ENCODE measurements at regions not wholly inside any gene's neighbourhood (a gene's known extent, or its start where the extent isn't known, plus 50 kb on each side); places are given as distances from the start of the nearest gene placed in this dataset.

DNA sequence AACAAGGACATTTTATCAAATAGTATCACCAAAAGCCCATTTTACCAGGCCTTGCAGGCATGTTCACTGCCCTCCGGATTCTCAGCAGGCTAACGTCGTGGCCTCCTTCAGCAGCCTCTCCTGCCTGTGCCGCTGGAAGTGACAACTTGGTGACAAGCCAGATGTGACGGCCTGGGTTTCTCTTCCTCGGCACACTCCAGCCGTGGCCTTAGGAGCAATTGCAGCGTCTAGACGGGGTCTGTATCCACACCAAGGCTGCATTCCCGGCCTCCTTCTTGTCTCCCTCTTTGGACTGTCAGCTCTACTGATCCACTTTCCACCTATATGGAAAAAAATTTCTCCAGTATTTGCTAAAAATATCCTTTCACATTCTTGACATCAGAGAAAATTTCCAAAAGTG lies 145.3 kb upstream of the MGMT start:
- Histone ChIP-seq H3K4me1 (ENCODE audit: insufficient read depth, low read length, severe bottlenecking) (no peaks in the 10 kb centered on the region), H3K27me3 (ENCODE audit: insufficient read depth, low read length) (no peaks in the 10 kb centered on the region), H4K20me1 (ENCODE audit: insufficient read depth, low read length) (no peaks in the 10 kb centered on the region), H3K9ac (ENCODE audit: low read length) (no peak overlapping the region), H3F3A (ENCODE audit: insufficient read depth, low read length) (no peaks in the 10 kb centered on the region), H3K36me3 (ENCODE audit: insufficient read depth, low read length) (no peaks in the 10 kb centered on the region), H3K9me2 (ENCODE audit: low read depth, low read length) (no peaks in the 10 kb centered on the region), H3K4me2 (ENCODE audit: low read length) (no peak overlapping the region), H3K9me3 (ENCODE audit: low read length) (0 out of 2 replicates have a peak, but pooled peaks cover 4% of the 10 kb centered on the region), H3K4me3 (ENCODE audit: low read depth, low read length, poor library complexity, severe bottlenecking) (no peak overlapping the region), H3K27ac (ENCODE audit: low read depth, low read length, poor library complexity, severe bottlenecking) (no peak overlapping the region), H3K79me2 (ENCODE audit: insufficient read depth, low read length) (no peaks in the 10 kb centered on the region), H2AFZ (ENCODE audit: low read length) (no peak overlapping the region)
- TF ChIP-seq, protein P1, sequence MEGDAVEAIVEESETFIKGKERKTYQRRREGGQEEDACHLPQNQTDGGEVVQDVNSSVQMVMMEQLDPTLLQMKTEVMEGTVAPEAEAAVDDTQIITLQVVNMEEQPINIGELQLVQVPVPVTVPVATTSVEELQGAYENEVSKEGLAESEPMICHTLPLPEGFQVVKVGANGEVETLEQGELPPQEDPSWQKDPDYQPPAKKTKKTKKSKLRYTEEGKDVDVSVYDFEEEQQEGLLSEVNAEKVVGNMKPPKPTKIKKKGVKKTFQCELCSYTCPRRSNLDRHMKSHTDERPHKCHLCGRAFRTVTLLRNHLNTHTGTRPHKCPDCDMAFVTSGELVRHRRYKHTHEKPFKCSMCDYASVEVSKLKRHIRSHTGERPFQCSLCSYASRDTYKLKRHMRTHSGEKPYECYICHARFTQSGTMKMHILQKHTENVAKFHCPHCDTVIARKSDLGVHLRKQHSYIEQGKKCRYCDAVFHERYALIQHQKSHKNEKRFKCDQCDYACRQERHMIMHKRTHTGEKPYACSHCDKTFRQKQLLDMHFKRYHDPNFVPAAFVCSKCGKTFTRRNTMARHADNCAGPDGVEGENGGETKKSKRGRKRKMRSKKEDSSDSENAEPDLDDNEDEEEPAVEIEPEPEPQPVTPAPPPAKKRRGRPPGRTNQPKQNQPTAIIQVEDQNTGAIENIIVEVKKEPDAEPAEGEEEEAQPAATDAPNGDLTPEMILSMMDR (IDR thresholded peaks at IDR 0.05; ENCODE audit: low read length) = no peak
- TF ChIP-seq EZH2 (IDR thresholded peaks at IDR 0.05; ENCODE audit: borderline replicate concordance, low read length) = no peak

DNA sequence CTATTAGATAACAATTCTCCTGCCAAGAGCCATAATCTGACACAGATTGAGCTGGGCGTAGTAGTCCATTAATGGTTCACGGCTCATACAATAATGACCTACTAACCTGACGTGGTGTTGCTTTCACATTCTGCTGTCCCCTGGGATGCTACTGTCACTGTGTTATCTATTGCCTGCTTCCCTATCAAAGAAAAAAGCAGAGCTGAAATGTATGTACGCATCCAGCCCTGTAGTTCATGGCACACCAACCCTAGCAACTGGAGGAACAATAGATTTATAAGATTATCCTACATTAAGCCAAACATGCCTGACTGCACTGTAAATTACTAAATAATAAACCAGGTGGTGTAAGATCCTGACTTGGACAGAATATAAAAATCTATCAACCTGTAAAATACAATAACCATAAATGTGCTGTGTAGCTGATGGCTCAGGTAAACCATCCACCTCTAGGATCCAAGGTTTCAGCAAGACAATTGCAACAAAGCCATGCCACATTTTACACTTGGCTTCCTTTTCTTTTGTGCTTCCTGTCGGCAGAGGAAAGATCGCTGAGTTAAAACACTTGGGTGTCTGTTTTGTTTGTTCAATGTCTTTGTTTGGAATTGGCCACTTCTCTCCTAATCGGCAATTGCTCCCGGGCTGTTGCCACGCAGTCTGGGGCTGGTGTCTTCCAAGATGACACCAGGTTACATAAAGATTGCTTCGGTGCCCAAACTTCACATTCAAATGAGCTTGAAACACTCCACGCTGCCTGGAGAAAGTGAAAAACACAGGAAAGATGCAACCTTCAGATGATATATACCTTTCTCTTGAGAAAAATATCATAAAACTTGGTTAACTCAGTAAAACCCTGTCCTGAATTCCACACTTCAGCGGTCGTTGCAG lies 143.9 kb upstream of the MGMT start:
- Histone ChIP-seq H3K4me3 (ENCODE audit: low read depth, low read length, poor library complexity, severe bottlenecking) (no peak overlapping the region), H3K27me3 (ENCODE audit: insufficient read depth, low read length) (no peaks in the 10 kb centered on the region), H3K4me2 (ENCODE audit: low read length) (no peak overlapping the region), H3K79me2 (ENCODE audit: insufficient read depth, low read length) (no peaks in the 10 kb centered on the region), H3K9me2 (ENCODE audit: low read depth, low read length) (no peaks in the 10 kb centered on the region), H2AFZ (ENCODE audit: low read length) (no peak overlapping the region), H3K4me1 (ENCODE audit: insufficient read depth, low read length, severe bottlenecking) (no peaks in the 10 kb centered on the region), H3K27ac (ENCODE audit: low read depth, low read length, poor library complexity, severe bottlenecking) (no peak overlapping the region), H4K20me1 (ENCODE audit: insufficient read depth, low read length) (no peaks in the 10 kb centered on the region), H3K9ac (ENCODE audit: low read length) (no peak overlapping the region), H3K9me3 (ENCODE audit: low read length) (0 out of 2 replicates have a peak, but pooled peaks cover 4% of the 10 kb centered on the region), H3F3A (ENCODE audit: insufficient read depth, low read length) (no peaks in the 10 kb centered on the region), H3K36me3 (ENCODE audit: insufficient read depth, low read length) (no peaks in the 10 kb centered on the region)
- no peak for TF ChIP-seq EZH2 (IDR thresholded peaks at IDR 0.05; ENCODE audit: borderline replicate concordance, low read length)
- TF ChIP-seq, protein P1 (IDR thresholded peaks at IDR 0.05; ENCODE audit: low read length) = no peak

DNA sequence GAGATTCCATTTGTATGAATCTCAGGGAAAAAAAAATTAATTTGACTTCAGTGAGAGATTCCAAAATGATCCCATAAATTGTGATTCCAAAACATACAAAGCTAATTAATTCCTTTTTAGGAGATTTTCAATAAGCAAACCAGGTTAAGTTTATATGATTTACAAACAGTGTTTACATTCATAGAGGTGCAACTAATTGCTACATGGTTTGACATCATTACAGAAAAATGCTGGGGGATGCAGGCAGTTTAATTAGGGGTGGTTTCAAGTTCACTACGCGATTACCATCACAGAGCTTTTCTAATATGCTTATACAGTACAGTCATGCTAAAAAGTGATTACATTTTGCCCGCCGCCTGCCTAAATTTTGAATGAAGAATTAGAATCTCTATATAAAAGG lies 143.2 kb upstream of the MGMT start:
- no peak for TF ChIP-seq EZH2 (IDR thresholded peaks at IDR 0.05; ENCODE audit: borderline replicate concordance, low read length)
- TF ChIP-seq, protein P1 (IDR thresholded peaks at IDR 0.05; ENCODE audit: low read length) = no peak
- no peak overlapping the region for H3K27ac ChIP-seq (ENCODE audit: low read depth, low read length, poor library complexity, severe bottlenecking)

More for the DNA sequence above, 143.2 kb upstream of the MGMT start:
- 0 out of 2 replicates have a peak, but pooled peaks cover 4% of the 10 kb centered on the region for H3K9me3 ChIP-seq (ENCODE audit: low read length)
- H3F3A ChIP-seq (ENCODE audit: insufficient read depth, low read length) = no peaks in the 10 kb centered on the region
- H3K9me2 ChIP-seq (ENCODE audit: low read depth, low read length) = no peaks in the 10 kb centered on the region
- H3K4me2 ChIP-seq (ENCODE audit: low read length) = no peak overlapping the region
- H3K4me3 ChIP-seq (ENCODE audit: low read depth, low read length, poor library complexity, severe bottlenecking) = no peak overlapping the region
- H2AFZ ChIP-seq (ENCODE audit: low read length) = no peak overlapping the region
- H4K20me1 ChIP-seq (ENCODE audit: insufficient read depth, low read length) = no peaks in the 10 kb centered on the region
- no peak overlapping the region for H3K9ac ChIP-seq (ENCODE audit: low read length)
- H3K27me3 ChIP-seq (ENCODE audit: insufficient read depth, low read length) = no peaks in the 10 kb centered on the region
- no peaks in the 10 kb centered on the region for H3K4me1 ChIP-seq (ENCODE audit: insufficient read depth, low read length, severe bottlenecking)
- no peaks in the 10 kb centered on the region for H3K36me3 ChIP-seq (ENCODE audit: insufficient read depth, low read length)
- no peaks in the 10 kb centered on the region for H3K79me2 ChIP-seq (ENCODE audit: insufficient read depth, low read length)
